SK-N-SH (cell line): ENCODE measurements at regions not wholly inside any gene's neighbourhood (a gene's known extent, or its start where the extent isn't known, plus 50 kb on each side); places are given as distances from the start of the nearest gene placed in this dataset.

Experiments
- EP300 ChIP-seq, 2 experiments: IDR thresholded peaks; 2 replicates each; pipeline versions ENCODE4 v1.4.0 to v1.6.1; 2012; ENCODE audit warnings: borderline replicate concordance in 1 of 2, low read depth in 1 of 2, low read length in 1 of 2
- FOSL2 ChIP-seq: IDR thresholded peaks from 2 replicates; pipeline ENCODE4 v1.4.0; 2012; ENCODE audit warnings: low read depth, mild to moderate bottlenecking, moderate library complexity, borderline replicate concordance
- POLR2AphosphoS5 ChIP-seq: IDR thresholded peaks from 2 replicates; pipeline ENCODE4 v1.6.1; 2012; ENCODE audit warnings: low read depth, low read length
- RAD21 ChIP-seq: IDR thresholded peaks from 2 replicates; pipeline ENCODE4 v1.6.1; 2012; ENCODE audit warnings: mild to moderate bottlenecking, low read length
- RCOR1 ChIP-seq: fragments of 150-350 bp; IDR thresholded peaks from 2 replicates; pipeline ENCODE4 v1.6.1; 2017; ENCODE audit warnings: antibody characterized with exemption, low read length
- REST ChIP-seq: IDR thresholded peaks from 2 replicates; pipeline ENCODE4 v1.6.1; 2012; ENCODE audit warnings: mild to moderate bottlenecking, low read depth, low read length, moderate library complexity
- RFX5 ChIP-seq: IDR thresholded peaks from 2 replicates; pipeline ENCODE4 v1.6.1; 2012; ENCODE audit warnings: mild to moderate bottlenecking, improper control_type of control experiment, low read length
- SIN3A ChIP-seq: IDR thresholded peaks from 2 replicates; pipeline ENCODE4 v1.6.1; 2012; ENCODE audit warnings: low read depth, mild to moderate bottlenecking, low read length, moderate library complexity, borderline replicate concordance
- SMC3 ChIP-seq: IDR thresholded peaks from 2 replicates; pipeline ENCODE4 v1.6.1; 2012; ENCODE audit warnings: low read depth, low read length, improper control_type of control experiment
- TEAD4 ChIP-seq: IDR thresholded peaks from 2 replicates; pipeline ENCODE4 v1.4.0; 2012; ENCODE audit warnings: mild to moderate bottlenecking, borderline replicate concordance; ENCODE audit not compliant: insufficient read depth
- TF ChIP-seq, protein P1 (sequence below): fragments of 200-600 bp; sonication (generic); IDR thresholded peaks from 2 replicates; pipeline ENCODE4 v1.6.1; 2017; ENCODE audit warnings: antibody characterized with exemption, mild to moderate bottlenecking, moderate library complexity
- TF ChIP-seq, protein P2 (sequence below): IDR thresholded peaks from 2 replicates; pipeline ENCODE4 v1.4.0; 2012; ENCODE audit warnings: low read depth, borderline replicate concordance
- TF ChIP-seq, protein P3 (sequence below): fragments of 150-350 bp; IDR thresholded peaks from 2 replicates; pipeline ENCODE4 v1.6.1; 2017; ENCODE audit warnings: antibody characterized with exemption, low read length, low read depth, borderline replicate concordance
- TF ChIP-seq, protein P4 (sequence below): fragments of 150-350 bp; IDR thresholded peaks from 2 replicates; pipeline ENCODE4 v1.6.1; 2016; ENCODE audit warnings: mild to moderate bottlenecking, low read depth, low read length

GRCh38 chr2:126809340-126809739, 89.3 kb upstream of the TEX51 start:
- TF ChIP-seq RFX5 (no peak), RAD21 (no peak), FOSL2 (no peak), REST (no peak), SMC3 (no peak), POLR2AphosphoS5 (no peak), SIN3A (no peak), TEAD4 (no peak), RCOR1 (no peak), EP300 (IDR thresholded peaks at IDR 0.05; ENCODE audit: borderline replicate concordance in 1 of 2, low read depth in 1 of 2, low read length in 1 of 2) (no peak)
- TF ChIP-seq, protein P1, sequence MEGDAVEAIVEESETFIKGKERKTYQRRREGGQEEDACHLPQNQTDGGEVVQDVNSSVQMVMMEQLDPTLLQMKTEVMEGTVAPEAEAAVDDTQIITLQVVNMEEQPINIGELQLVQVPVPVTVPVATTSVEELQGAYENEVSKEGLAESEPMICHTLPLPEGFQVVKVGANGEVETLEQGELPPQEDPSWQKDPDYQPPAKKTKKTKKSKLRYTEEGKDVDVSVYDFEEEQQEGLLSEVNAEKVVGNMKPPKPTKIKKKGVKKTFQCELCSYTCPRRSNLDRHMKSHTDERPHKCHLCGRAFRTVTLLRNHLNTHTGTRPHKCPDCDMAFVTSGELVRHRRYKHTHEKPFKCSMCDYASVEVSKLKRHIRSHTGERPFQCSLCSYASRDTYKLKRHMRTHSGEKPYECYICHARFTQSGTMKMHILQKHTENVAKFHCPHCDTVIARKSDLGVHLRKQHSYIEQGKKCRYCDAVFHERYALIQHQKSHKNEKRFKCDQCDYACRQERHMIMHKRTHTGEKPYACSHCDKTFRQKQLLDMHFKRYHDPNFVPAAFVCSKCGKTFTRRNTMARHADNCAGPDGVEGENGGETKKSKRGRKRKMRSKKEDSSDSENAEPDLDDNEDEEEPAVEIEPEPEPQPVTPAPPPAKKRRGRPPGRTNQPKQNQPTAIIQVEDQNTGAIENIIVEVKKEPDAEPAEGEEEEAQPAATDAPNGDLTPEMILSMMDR = no peak
- TF ChIP-seq, protein P2, sequence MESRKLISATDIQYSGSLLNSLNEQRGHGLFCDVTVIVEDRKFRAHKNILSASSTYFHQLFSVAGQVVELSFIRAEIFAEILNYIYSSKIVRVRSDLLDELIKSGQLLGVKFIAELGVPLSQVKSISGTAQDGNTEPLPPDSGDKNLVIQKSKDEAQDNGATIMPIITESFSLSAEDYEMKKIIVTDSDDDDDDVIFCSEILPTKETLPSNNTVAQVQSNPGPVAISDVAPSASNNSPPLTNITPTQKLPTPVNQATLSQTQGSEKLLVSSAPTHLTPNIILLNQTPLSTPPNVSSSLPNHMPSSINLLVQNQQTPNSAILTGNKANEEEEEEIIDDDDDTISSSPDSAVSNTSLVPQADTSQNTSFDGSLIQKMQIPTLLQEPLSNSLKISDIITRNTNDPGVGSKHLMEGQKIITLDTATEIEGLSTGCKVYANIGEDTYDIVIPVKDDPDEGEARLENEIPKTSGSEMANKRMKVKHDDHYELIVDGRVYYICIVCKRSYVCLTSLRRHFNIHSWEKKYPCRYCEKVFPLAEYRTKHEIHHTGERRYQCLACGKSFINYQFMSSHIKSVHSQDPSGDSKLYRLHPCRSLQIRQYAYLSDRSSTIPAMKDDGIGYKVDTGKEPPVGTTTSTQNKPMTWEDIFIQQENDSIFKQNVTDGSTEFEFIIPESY = no peak
- TF ChIP-seq, protein P3, sequence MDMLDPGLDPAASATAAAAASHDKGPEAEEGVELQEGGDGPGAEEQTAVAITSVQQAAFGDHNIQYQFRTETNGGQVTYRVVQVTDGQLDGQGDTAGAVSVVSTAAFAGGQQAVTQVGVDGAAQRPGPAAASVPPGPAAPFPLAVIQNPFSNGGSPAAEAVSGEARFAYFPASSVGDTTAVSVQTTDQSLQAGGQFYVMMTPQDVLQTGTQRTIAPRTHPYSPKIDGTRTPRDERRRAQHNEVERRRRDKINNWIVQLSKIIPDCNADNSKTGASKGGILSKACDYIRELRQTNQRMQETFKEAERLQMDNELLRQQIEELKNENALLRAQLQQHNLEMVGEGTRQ = no peak
- TF ChIP-seq, protein P4, sequence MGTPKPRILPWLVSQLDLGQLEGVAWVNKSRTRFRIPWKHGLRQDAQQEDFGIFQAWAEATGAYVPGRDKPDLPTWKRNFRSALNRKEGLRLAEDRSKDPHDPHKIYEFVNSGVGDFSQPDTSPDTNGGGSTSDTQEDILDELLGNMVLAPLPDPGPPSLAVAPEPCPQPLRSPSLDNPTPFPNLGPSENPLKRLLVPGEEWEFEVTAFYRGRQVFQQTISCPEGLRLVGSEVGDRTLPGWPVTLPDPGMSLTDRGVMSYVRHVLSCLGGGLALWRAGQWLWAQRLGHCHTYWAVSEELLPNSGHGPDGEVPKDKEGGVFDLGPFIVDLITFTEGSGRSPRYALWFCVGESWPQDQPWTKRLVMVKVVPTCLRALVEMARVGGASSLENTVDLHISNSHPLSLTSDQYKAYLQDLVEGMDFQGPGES = no peak
